ENCODE measurements at regions not wholly inside any gene's neighbourhood (a gene's known extent, or its start where the extent isn't known, plus 50 kb on each side); places are given as distances from the start of the nearest gene placed in this dataset.

DNA sequence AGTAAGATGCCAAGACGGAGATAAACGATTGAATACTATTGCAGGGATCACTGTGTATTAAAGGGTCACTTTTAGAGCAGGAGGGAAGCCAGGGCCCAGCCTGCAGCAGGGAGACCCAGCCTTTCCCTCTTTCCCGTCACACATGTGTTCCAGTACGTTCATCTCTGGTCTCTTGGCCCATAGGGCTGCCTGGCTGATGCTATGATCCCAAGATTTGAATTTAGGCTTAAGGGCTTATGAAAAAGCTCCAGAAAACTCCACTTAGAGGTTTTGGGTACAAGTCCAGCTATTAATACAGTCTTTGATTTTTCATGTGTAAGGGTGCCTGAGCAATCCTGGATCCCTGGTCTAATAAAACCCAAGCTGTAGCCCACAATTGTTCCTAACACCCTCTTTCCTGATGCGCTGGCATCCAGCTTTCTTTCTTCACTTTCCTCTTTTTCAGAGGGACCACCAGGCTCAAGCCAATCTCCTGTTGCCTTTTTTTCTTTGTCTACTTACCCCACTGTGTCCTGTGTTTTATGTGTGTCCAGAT is 359.6 kb upstream of the USP24 start:
- TF ChIP-seq, protein P1, sequence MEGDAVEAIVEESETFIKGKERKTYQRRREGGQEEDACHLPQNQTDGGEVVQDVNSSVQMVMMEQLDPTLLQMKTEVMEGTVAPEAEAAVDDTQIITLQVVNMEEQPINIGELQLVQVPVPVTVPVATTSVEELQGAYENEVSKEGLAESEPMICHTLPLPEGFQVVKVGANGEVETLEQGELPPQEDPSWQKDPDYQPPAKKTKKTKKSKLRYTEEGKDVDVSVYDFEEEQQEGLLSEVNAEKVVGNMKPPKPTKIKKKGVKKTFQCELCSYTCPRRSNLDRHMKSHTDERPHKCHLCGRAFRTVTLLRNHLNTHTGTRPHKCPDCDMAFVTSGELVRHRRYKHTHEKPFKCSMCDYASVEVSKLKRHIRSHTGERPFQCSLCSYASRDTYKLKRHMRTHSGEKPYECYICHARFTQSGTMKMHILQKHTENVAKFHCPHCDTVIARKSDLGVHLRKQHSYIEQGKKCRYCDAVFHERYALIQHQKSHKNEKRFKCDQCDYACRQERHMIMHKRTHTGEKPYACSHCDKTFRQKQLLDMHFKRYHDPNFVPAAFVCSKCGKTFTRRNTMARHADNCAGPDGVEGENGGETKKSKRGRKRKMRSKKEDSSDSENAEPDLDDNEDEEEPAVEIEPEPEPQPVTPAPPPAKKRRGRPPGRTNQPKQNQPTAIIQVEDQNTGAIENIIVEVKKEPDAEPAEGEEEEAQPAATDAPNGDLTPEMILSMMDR (IDR thresholded peaks at IDR 0.05), result no peak
- no peak for TF ChIP-seq POLR2A (IDR thresholded peaks at IDR 0.05)
